NCI-H226 (cell line): ENCODE measurements at regions not wholly inside any gene's neighbourhood (a gene's known extent, or its start where the extent isn't known, plus 50 kb on each side); places are given as distances from the start of the nearest gene placed in this dataset.

ENCODE experiments used
- DNase-seq: peaks from one replicate; pipeline ENCODE4 v3.0.0-alpha.2; 2015

DNA sequence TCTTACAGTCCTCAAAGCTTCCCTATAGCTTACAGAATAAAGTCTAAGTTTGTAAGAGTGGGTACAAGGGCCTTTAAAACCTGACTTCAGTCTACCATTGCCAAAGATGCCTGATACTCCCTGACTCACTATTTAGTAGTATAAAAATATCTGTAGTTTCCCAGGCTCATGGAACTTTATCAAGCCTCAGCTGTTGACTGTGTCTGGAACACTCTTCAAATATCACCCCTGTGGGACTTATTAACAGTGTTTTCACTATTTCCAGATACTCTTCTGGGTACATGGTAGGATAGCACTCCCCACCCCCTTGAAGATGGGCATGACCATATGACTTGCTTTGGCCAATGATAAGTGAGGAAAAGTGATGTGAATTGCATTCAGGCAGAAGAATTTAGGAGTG lies 105.3 kb upstream of the TENT5A start:
- DNase-seq, result no peak

DNA sequence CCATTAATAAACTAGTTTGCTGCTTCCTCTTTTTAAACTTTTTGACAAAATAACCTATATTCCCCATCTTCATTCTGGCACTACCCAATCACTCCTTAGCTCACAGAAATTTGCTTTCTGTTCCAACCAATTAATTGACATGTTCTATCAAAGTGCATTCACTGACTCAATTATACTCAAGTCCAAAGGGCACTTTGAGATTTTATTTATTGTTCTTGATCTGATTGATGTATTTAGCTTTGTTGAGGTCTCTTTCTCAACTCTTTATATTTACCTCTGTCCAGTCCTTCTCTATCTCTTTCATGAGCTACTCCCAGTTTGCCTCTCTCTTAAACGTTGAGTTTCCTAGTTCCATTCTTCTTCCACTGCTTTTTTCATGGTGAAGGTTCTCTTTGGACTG lies 104.4 kb upstream of the TENT5A start:
- DNase-seq, result no peak

DNA sequence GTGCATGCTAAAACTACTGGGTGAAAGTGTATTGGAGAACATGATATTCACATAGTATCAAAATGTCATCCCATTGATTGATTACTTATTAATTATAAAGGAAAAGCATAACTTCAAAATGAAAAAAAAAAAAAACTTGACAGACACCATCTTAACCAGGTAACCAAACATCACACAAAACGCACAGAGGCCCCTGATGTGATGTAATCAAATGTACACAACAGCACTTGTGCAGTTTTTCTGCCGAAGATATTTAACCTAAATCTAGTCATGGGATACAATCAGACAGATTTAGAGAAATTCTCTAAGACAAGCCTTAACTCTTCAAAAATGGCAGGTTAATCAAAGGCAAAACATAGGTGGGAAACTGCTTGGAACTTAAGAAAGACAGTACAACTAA lies 102.0 kb upstream of the TENT5A start:
- DNase-seq, result no peak

DNA sequence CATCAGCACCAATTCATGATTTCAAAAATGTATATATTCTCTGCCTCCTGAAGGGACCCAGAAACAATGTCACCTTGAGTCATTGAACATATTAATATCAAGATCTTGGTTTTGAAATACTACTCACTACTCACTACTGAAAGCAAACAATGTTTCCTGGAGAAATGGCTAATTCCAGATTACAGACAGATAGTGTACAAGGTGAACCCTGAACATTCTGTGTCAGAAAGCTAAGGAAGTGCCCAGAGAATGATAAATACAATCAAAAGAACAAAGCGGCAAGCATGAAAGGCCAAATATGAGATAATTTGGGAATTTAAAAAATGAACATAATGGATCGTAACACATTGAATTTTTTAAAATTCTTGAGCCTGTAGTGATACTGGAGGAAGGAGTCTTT lies 101.5 kb upstream of the TENT5A start:
- DNase-seq, result no peak

DNA sequence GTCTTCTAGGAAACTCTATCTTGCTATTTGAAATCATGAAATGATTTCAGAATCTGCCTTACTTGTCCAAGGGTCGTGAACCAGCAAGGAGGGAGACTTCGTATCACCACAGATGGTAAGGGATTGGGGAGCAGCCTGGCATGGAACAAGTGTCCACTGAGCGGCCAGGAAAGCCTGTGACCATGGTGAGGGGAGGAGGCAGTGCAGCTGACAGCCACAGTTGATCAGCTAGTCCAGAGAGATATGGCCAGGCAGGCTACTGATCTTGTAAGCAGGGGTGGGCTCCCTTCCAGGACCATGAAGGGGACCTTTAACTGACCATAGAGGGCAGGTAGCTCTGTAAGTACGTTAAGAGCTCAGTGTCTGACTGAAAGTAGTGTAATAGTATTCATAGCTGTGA lies 96.8 kb upstream of the TENT5A start:
- DNase-seq, result no peak

DNA sequence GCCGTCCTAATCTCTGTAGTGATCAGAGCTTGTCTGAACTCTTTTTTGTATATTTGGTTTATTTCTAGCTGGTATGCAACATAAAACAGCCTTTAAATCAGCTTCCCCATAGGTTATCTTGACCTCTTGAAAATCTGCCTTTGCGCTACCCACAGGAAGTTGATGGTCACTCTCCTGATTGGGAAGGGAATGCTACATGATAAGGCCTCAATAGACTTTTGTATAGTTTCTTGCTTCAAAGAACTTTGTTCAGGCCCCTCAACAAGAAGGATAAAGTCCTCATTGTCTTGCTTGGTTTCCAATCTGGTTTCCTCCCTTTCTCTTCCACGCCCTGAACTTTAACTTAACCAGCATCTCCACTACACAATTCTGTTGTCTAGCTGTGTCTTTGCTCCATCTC lies 95.4 kb upstream of the TENT5A start:
- DNase-seq, result no peak

DNA sequence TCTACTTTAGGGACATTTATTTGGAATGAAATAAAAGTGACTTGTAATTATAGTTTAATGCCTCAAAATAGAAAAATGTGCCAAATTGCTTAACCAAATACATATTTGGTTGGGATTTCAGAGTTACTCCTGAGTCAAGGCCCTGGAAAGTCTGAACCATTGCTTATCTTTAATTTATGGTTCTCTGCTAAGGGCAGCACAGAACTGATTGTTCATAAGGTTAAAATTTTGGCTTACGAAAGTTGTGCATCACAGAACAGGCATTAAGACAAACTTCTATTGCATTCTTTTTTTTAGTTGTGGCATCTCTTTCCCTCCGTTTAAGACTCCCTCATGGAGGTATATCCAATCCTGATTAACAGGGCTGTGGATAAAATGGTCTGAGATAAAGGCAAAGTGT lies 92.2 kb upstream of the TENT5A start:
- DNase-seq, result peak; percentile 48

DNA sequence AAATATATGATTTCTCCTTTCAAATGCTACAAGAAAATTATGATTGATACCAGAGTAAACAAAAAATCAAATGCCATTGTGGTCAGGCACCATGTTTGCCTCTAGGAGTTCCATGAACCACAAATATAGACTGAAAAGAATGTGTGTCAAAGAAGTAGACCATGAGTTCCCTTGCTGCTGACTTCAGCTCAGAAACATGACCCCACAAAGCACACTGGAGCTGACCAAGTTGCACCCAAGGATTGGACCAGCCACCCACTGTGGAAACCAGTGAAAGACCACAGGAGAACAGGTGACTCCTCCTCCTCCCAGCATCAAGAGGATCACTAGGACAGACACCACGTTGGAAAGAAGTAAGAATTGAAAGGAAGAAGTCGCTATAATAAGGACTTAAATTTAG lies 90.8 kb upstream of the TENT5A start:
- DNase-seq, result no peak

DNA sequence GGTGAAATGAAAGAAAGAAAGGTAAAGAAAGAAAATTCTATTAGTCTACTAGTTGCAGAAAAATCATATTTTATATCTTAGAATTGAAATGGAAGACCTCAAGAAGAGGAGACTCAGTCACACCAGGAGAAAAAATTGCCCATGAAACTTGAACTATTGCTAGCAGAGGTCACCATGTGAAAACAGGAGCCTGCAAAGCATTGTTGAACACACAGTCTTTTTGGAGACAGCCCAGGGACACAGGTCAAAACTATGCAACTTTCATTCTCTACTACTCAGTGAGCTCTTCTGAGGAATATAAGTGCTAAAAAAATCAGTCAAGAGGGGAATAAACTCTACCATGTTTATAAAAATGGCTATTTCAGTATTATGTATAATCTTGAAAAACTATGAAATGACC lies 89.8 kb upstream of the TENT5A start:
- no peak for DNase-seq

DNA sequence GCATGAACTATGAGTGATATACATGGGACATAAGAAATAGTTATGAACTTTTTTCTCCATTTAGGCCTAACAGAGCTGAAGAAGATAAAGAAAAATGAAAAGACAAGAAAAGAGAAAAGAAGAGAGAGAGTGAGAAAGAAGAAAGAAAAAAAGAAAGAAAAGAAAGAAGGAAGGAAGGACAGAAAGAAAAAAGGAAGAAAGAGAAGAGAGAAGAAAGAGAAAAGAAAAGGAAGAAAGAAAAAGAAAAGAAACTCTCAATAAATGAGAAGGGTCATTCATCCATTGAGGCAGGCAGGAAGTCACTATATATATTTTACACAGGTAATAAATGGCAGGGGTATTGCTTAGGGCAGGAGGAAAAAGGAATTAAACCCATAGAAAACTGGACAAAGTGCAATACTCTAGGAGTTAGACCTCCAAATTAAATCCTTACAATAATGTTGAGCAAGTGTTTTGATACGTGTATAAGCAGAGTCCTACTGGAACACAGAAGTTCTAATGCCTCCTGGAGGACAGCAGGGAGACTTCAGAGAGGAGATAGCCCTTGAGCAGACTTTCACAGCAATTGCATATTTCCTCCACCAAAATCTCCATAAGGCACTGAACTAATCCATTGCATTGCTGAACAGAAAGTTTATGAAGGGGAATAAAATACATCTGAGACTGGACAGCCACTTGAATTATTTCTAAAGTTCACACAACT lies 86.4 kb upstream of the TENT5A start:
- no peak for DNase-seq

DNA sequence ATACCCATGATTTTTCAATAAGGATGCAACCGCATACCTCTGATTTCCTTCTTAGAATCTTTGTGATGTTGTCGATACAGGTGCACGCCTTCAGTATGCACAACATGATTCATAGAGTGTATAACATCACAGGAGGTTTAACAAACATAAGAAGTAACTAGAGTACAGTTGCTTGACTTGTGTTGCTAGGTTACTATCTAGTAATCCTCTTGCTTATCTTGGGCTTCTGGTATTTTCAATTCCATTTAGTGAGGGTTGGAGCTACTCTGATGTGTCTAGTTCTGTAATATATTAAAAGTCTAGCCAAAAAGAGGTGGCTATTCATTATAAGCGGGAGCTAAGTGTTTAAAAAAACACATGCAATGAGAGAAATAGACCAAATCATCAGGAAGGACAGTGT lies 85.5 kb upstream of the TENT5A start:
- DNase-seq, result peak; percentile 94

DNA sequence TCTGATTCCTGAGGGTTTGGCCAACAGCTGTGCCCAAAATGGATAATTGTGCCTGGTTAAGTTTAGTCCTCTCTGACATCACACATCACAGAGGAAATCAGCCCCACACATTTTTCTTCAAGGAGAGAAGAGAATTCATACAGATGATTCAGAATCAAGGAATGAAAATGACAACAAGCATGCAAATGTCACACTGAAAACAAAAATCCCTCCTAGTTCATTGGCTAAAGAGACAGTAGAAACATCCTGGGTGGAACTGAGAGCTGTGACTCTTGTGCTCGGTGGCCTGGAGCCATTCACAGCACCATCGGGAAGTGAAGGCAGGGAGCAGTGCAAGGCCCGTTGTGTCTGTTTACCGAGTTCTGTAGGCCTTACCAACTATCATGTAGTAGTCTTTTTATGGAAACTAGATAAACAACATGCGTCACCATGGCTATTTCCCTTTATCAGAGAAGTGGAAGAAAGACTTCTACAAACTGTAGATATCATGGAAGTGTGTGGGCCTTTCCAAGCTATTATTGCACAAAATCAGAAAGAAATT lies 81.7 kb upstream of the TENT5A start:
- DNase-seq, result peak; percentile 52

DNA sequence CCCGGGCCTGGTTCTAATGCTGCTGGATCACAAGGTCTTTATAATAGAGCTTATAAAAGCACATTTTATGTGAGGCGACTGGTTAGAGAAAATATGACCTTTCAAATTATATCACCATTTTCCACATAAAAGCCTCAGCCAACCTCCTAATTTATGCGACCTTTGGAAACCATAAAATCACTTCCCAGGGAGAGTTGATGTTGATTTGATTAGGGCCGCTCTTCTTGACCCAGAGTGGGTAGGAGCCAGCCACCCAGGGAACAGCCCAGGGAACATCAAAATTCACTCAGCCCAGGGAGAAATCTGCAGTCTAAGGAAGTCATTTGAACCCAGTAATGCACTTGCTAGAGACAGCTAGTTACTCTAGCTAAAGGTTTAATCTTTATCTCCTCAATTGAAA lies 79.8 kb upstream of the TENT5A start:
- no peak for DNase-seq

DNA sequence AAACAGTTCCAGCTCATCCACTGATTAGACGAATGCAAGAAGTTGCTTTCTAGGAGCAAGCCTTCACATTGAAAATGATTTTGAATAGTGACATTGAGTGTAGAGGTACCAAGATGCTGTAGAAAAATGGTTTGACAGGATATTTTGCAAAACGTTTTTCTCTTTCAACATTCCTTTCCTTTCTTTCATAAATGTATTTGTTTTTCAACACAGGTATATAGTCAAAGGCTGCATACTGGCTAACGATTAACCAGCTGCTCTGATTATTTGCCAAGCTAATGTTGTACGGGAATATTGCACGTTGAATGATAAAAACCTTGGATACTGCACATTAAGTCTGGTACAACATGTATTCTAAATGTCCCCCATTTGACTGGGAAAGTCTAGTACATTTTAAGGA lies 78.8 kb upstream of the TENT5A start:
- DNase-seq, result no peak

DNA sequence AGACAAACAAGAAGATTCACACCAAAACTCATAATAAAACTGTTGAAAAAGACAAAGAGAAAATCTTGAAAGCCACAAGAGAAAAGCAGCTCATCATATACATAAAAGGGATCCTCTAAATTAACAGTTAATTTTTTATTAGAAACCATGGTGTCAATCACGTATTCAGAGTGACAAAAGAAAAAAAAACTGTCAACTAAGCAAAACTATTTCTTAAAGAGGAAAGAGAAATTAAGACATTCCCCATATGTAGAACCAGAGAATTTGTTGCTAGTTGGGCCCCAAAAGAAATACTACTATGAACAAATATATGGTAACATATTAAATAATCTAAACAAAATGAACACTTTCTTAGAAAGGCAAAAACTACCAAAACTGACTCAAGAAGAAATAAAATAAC lies 74.3 kb upstream of the TENT5A start:
- DNase-seq, result no peak

DNA sequence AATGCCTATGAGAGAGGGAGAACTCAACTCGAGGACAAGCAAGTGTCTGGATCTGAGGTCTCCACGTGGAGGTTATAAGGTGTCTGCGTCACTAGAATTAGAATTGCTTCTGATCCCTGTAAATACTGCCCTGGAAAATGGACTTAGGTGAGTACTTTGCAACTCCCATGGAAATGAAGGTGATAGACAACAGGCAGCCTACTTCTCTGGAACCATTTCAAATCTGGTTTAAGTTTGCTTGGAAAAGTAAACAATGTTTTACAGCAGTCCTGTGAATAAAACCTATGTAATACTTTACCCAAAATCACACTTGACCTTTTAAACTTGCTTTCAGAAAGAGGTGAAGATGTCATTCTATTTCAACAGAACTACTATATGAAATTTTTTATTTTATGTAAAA lies 70.1 kb upstream of the TENT5A start:
- DNase-seq, result no peak

DNA sequence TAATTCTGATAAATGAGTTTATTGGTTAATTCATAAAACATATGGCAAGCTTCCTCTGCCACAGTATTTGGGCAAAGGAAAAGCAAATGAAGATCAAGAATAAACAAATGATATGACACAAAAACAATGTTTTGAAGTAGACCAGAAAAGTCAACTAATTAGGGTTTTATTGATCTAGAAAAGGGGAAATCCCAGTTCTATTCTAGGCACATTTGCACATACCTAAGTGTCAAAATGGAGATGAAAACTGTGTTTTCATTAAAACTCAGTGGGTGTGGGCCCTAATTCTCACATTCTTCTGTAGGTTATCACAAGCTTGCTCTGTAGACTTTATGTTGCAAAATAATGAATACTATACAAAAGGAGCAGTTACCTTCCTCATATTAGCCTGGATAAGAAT lies 69.0 kb upstream of the TENT5A start:
- no peak for DNase-seq

DNA sequence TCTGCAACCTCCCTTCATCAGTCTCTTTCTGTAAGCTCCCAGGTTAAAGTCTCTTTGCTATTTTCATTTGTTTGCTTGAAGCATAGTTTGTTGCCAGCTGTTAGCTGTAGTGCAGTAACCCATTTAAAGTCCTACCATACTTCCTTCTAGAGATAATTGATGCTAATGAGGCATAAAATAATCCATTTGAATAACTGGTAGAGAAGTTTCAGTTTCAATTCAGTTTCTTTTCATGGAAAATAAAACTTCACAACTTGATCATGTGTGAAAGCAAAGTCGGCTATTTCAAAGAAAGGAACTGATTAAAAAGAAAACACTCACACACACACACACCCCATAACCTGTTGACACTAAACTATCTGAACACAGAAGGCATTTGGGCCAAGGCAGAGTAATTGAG lies 68.5 kb upstream of the TENT5A start:
- DNase-seq, result no peak

DNA sequence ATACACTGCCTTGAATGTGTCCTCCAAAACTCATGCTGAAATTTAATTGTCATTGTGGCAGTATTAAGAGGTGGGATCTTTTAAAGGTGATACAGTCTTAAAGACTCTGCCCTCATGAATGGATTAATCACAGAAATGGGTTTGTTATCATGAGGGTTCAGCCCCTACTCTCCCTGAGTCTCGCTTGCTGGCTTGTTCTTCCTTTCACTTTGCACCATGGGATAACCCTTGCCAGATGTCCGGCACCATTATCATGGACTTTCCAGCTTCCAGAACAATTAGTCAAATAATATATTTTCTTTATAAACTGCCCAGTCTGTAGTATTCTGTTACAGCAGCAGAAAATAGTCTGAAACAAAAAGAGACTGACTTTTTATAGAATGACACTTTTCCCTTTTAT lies 67.9 kb upstream of the TENT5A start:
- no peak for DNase-seq

DNA sequence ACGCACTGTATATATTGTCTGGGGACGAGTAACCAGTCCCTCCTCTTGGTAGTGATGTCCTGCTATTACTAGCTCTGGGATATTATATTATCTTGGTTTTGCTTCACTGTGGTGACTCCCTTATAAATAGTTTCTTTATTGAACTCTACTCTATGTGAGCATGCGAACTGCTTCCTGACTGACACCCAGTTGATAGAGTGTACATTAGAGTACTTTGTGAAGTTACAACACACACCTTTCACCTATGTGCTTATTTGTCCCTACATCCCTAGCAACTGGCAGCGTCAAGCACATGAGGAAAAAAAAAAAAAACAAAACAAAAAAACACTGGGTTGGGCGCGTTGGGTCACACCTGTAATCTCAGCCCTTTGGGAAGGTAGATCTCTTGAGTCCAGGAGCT lies 67.3 kb upstream of the TENT5A start:
- no peak for DNase-seq

DNA sequence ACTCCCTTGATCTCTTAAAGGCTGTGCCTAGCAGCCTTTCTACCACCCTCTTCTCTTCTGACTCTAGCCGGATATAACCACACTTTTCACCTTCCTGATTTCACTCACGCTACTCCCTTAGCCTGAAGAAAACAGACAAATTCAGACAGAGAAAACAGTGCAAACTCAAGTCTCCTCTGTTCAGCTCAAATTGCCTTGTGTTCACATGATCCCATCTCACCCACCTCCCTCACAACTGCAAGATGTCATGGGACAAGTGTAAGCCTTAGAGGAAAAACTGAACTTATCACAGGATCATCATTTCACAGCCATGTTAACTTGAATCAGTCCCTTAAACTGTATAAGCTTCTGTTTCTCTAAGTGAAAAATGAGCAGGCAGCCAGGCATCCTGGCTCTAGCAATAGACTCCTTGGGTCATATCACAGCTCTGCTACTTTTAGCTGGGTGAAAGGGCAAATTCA lies 66.5 kb upstream of the TENT5A start:
- DNase-seq, result no peak

DNA sequence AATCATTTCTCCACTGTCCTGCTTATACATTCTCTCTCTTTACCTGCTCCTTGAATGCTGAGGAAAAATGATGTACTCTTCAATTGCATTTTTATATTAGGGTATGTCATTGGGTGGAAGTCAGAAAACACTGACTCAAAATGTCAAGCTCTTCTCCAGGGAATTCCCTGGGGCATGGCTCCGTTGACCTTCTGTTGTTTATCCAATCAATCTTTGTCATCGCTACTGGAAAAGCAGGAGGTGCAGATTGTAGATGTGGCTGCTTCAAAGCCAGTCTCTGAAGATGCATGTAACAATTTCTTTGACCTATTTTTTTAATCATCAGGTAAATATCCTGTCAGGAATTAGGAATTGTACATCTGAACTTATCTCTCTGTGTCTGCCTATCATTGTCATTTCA lies 63.9 kb upstream of the TENT5A start:
- DNase-seq, result no peak

DNA sequence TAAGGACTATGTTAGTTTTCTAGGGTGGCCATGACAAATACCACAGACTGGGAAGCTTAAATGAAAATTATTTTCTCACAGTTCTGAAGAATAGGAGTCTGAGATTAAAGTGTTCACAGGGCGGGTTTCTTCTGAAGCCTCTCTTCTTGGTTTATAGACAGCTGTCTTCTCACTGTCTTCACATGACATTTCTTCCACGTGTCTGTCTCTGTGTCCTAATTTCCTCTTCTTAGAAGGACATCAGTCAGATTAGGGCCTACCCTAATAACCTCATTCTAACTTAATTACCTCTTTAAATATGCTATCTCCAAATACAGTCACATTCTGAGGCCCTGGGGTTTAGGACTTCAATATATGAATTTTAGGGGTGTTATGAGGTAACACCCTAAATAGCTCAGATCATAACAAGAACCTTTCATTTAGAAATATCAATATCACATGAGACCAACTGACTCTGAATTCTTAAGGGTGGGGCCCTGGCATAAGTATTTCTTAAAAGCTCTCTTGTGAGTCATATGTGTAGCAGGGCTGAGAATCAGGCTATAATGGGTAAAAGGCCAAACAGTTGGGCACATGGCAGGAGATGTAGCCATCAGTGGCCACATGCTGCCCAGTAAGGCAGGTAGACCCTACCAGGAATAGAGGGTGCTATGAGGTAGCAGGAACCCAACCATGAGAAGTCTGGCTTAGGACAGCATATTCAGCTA lies 62.0 kb upstream of the TENT5A start:
- DNase-seq, result peak; percentile 42

DNA sequence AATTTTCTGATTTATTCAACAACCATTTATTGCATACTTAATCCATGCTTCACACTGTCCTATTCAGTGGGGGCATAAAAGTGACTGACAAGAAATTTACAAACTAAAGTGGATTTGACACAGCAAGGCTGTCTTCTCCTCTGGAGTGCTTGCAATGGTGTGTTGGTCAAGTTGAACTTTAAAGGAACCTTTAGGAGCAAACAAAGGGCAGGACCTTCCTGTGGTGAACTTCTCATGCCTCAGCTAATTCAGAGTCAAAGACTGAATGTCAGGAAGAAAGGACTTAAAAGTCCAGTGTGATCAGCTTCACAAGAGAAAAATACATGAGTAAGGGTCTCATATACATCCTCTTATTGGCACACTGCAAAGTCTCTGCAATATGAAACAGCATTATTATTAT lies 60.8 kb upstream of the TENT5A start:
- DNase-seq, result no peak

DNA sequence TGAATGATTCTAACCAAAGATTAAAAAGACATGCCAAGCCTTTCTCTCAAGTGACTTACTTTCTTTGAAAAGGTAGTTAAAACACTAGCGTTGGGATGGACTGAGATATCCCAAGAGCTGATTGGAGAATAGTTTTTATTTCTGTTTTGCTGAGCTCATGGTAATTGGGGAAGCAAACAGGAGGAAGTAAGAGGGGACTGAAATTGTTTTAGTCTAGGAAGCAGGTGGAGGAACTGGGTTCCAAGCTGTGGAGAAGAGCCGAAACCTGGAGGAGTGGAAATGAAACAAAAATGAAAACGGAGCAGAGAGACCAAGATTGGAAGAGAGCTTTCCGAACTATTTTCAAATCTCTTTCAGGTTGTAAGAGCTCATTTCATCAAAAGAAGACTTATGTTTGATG lies 59.9 kb upstream of the TENT5A start:
- no peak for DNase-seq
